IMR-90 (cell line): ENCODE measurements at regions not wholly inside any gene's neighbourhood (a gene's known extent, or its start where the extent isn't known, plus 50 kb on each side); places are given as distances from the start of the nearest gene placed in this dataset.

Source experiments
- ATAC-seq: fragments of 200-7000 bp; cut with Tn5 transposase; 2 replicates; pipeline ENCODE4 v1.9.1; 2020; ENCODE audit warnings: low read depth, mild to moderate bottlenecking, moderate library complexity
- BruUV-seq: library from RNA; stranded (reverse); fragments of 400-500 nt; replicated peaks from 2 replicates; lab custom pipeline; 2021; lab: Mats Ljungman, UMichigan
- CTCF ChIA-PET: fragments of 300-600 bp; formaldehyde crosslinking; extraction: SDS; loops from one replicate; lab custom pipeline; 2021; ENCODE audit warnings: antibody characterized with exemption; lab: Yijun Ruan, JAX
- POLR2A ChIA-PET: fragments of 300-600 bp; sonication (Branson Sonifier 250); formaldehyde crosslinking; loops from one replicate; lab custom pipeline; 2022; ENCODE audit warnings: antibody characterized with exemption; ENCODE audit not compliant: unreplicated experiment; lab: Charles Lee
- DNase-seq: peaks from one replicate; pipeline ENCODE4 v3.0.0; 2013
- H2AFZ ChIP-seq: replicated peaks from 2 replicates; pipeline ENCODE3; 2013; ENCODE audit warnings: low read length, mild to moderate bottlenecking; ENCODE audit not compliant: poor library complexity
- H2AK5ac ChIP-seq: 2 replicates; pipeline ENCODE4 v1.6.1; 2013; ENCODE audit warnings: low read depth, low read length, inconsistent platforms
- H2AK9ac ChIP-seq: replicated peaks from 2 replicates; pipeline ENCODE3; 2013; ENCODE audit warnings: mild to moderate bottlenecking, low read depth, low read length, moderate library complexity; ENCODE audit not compliant: poor library complexity
- H2BK120ac ChIP-seq: 2 replicates; pipeline ENCODE4 v1.6.1; 2013; ENCODE audit warnings: low read depth, low read length, inconsistent platforms
- H2BK15ac ChIP-seq: 3 replicates; pipeline ENCODE4 v1.6.1; 2013; ENCODE audit warnings: low read depth, low read length, inconsistent platforms
- H2BK20ac ChIP-seq: 2 replicates; pipeline ENCODE4 v1.6.1; 2013; ENCODE audit warnings: low read depth, mild to moderate bottlenecking, inconsistent platforms, low read length, moderate library complexity
- H2BK5ac ChIP-seq: 2 replicates; pipeline ENCODE4 v1.6.1; 2013; ENCODE audit warnings: mild to moderate bottlenecking, low read depth, low read length, inconsistent platforms; ENCODE audit not compliant: poor library complexity, severe bottlenecking
- H3K14ac ChIP-seq: replicated peaks from 2 replicates; pipeline ENCODE4 v1.6.1; 2013; ENCODE audit warnings: low read depth, low read length, inconsistent platforms
- H3K18ac ChIP-seq: 2 replicates; pipeline ENCODE4 v1.6.1; 2013; ENCODE audit warnings: low read depth, low read length, control low read depth
- H3K23ac ChIP-seq: 2 replicates; pipeline ENCODE4 v1.6.1; 2013; ENCODE audit warnings: low read depth, low read length, inconsistent platforms
- H3K27ac ChIP-seq: 2 replicates; pipeline ENCODE4 v1.5.1; 2013; ENCODE audit warnings: mild to moderate bottlenecking, control low read depth, low read length; ENCODE audit not compliant: insufficient read depth
- H3K27me3 ChIP-seq: 2 replicates; pipeline ENCODE4 v1.6.1; 2013; ENCODE audit warnings: low read length; ENCODE audit not compliant: control insufficient read depth, insufficient read depth
- H3K36me3 ChIP-seq: 2 replicates; pipeline ENCODE4 v1.6.1; 2013; ENCODE audit warnings: low read length, mixed read lengths; ENCODE audit not compliant: control insufficient read depth, insufficient read depth
- H3K4ac ChIP-seq: 2 replicates; pipeline ENCODE4 v1.6.1; 2013; ENCODE audit warnings: low read depth, low read length, inconsistent platforms
- H3K4me1 ChIP-seq: 2 replicates; pipeline ENCODE4 v1.6.1; 2013; ENCODE audit warnings: low read length, mixed read lengths; ENCODE audit not compliant: control insufficient read depth, insufficient read depth
- H3K4me2 ChIP-seq: 2 replicates; pipeline ENCODE4 v1.6.1; 2013; ENCODE audit warnings: low read depth, mild to moderate bottlenecking, control low read depth, low read length, moderate library complexity
- H3K4me3 ChIP-seq: 2 replicates; pipeline ENCODE4 v1.5.1; 2013; ENCODE audit warnings: low read depth, mild to moderate bottlenecking, control low read depth, low read length, moderate library complexity; ENCODE audit not compliant: insufficient read depth
- H3K56ac ChIP-seq: 2 replicates; pipeline ENCODE4 v1.6.1; 2013; ENCODE audit warnings: low read length, inconsistent platforms; ENCODE audit not compliant: insufficient read depth; ENCODE audit errors: extremely low read depth
- H3K79me1 ChIP-seq, 2 experiments: 2 replicates each; pipeline ENCODE4 v1.6.1; 2013; ENCODE audit warnings: low read length in 2 of 2, inconsistent platforms in 1 of 2, low read depth in 1 of 2
- H3K9ac ChIP-seq: 2 replicates; pipeline ENCODE4 v1.6.1; 2013; ENCODE audit warnings: low read depth, low read length, control low read depth
- H3K9me1 ChIP-seq: 2 replicates; pipeline ENCODE4 v1.6.1; 2013; ENCODE audit warnings: low read length, inconsistent platforms; ENCODE audit not compliant: insufficient read depth
- H3K9me3 ChIP-seq: 2 replicates; pipeline ENCODE4 v1.6.1; 2013; ENCODE audit warnings: low read length; ENCODE audit not compliant: control insufficient read depth, insufficient read depth
- H4K20me1 ChIP-seq: 2 replicates; pipeline ENCODE4 v1.6.1; 2013; ENCODE audit warnings: low read length, inconsistent platforms; ENCODE audit not compliant: insufficient read depth
- H4K5ac ChIP-seq: 2 replicates; pipeline ENCODE4 v1.6.1; 2013; ENCODE audit warnings: mild to moderate bottlenecking, low read depth, low read length, control low read depth
- H4K8ac ChIP-seq, 2 experiments: 2 replicates each; pipeline ENCODE4 v1.6.1; 2013; ENCODE audit warnings: low read depth in 2 of 2, low read length in 2 of 2, control low read depth in 1 of 2, inconsistent platforms in 1 of 2
- H4K91ac ChIP-seq: 2 replicates; pipeline ENCODE4 v1.6.1; 2013; ENCODE audit warnings: low read depth, low read length, inconsistent platforms; ENCODE audit not compliant: insufficient read depth
- BHLHE40 ChIP-seq: fragments of 150-350 bp; IDR thresholded peaks from 2 replicates; pipeline ENCODE4 v1.6.1; 2016; ENCODE audit warnings: mild to moderate bottlenecking, low read depth, low read length
- CEBPB ChIP-seq: IDR thresholded peaks from 2 replicates; pipeline ENCODE4 v1.6.1; 2012; ENCODE audit warnings: low read depth, low read length, improper control_type of control experiment
- CTCF ChIP-seq: conservative IDR thresholded peaks from 2 replicates; pipeline ENCODE4 v1.5.1; 2012; ENCODE audit warnings: mild to moderate bottlenecking, low read depth, low read length, improper control_type of control experiment
- MAFK ChIP-seq: IDR thresholded peaks from 2 replicates; pipeline ENCODE4 v1.6.1; 2012; ENCODE audit warnings: low read depth, low read length, improper control_type of control experiment
- MAZ ChIP-seq: IDR thresholded peaks from 2 replicates; pipeline ENCODE4 v1.6.1; 2012; ENCODE audit warnings: low read depth, mild to moderate bottlenecking, low read length, improper control_type of control experiment, moderate library complexity, borderline replicate concordance
- MXI1 ChIP-seq: IDR thresholded peaks from 2 replicates; pipeline ENCODE4 v1.6.1; 2012; ENCODE audit warnings: low read depth, mild to moderate bottlenecking, low read length, moderate library complexity, borderline replicate concordance
- RAD21 ChIP-seq: IDR thresholded peaks from 2 replicates; pipeline ENCODE4 v1.6.1; 2012; ENCODE audit warnings: low read length, improper control_type of control experiment
- USF2 ChIP-seq: fragments of 150-350 bp; IDR thresholded peaks from 2 replicates; pipeline ENCODE4 v1.6.1; 2017; ENCODE audit warnings: mild to moderate bottlenecking, antibody characterized with exemption, low read length, low read depth
- WGBS, 2 experiments: methylation state at CpG; one replicate each; pipeline versions ENCODE4 v1.1.5 to v1.1.7; 2013; ENCODE audit warnings: missing lambda C conversion rate in 2 of 2; ENCODE audit not compliant: insufficient read length in 1 of 2; ENCODE audit errors: extremely low coverage in 2 of 2; 5-methylcytosine and 5-hydroxymethylcytosine counted together
- dilution Hi-C: fragments of 300-500 bp; cut with HindIII; formaldehyde crosslinking; loops from one replicate; pipeline ENCODE4 v1.14.3; 2018; ENCODE audit warnings: low sequenced_read_pairs; ENCODE audit not compliant: unreplicated experiment
- in situ Hi-C: fragments of 300-500 bp; cut with MboI; formaldehyde crosslinking; loops from 3 replicates; pipeline ENCODE4 v1.14.3; 2019; ENCODE audit warnings: low sequenced_read_pairs, inconsistent platforms, mixed read lengths
- intact Hi-C: fragments of 100-400 bp; cut with micrococcal nuclease; formaldehyde crosslinking; loops from 2 replicates; pipeline ENCODE4 v1.10.0; 2022
- TF ChIP-seq, protein P1 (sequence below): fragments of 150-350 bp; IDR thresholded peaks from 2 replicates; pipeline ENCODE4 v1.6.1; 2016; ENCODE audit warnings: low read depth, mild to moderate bottlenecking, low read length, moderate library complexity, borderline replicate concordance

- H2AK5ac ChIP-seq: no peak overlapping the region
- BruUV-seq: no TSS peak
These were observed 232.1 kb downstream of the MED10 start for GRCh38 chr5:6146271-6146670.

More at GRCh38 chr5:6146271-6146670, 232.1 kb downstream of the MED10 start:
- no peak overlapping the region for H2AK9ac ChIP-seq
- no peak overlapping the region for H3K27ac ChIP-seq
- in situ Hi-C loops: no loop called here
- TF ChIP-seq, protein P1, sequence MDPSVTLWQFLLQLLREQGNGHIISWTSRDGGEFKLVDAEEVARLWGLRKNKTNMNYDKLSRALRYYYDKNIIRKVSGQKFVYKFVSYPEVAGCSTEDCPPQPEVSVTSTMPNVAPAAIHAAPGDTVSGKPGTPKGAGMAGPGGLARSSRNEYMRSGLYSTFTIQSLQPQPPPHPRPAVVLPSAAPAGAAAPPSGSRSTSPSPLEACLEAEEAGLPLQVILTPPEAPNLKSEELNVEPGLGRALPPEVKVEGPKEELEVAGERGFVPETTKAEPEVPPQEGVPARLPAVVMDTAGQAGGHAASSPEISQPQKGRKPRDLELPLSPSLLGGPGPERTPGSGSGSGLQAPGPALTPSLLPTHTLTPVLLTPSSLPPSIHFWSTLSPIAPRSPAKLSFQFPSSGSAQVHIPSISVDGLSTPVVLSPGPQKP: no peak
- TF ChIP-seq CEBPB (no peak), USF2 (no peak), MXI1 (no peak), RAD21 (no peak), CTCF (no peak), BHLHE40 (no peak), MAZ (no peak), MAFK (peak; percentile 82)
- no peak overlapping the region for H3K23ac ChIP-seq
- no peak overlapping the region for H3K56ac ChIP-seq
- no peak overlapping the region for H4K5ac ChIP-seq
- CTCF ChIA-PET: no interaction called here
- no peaks in the 10 kb centered on the region for H3K36me3 ChIP-seq
- H3K9me3 ChIP-seq: peaks cover 18% of the 10 kb centered on the region
- no peaks in the 10 kb centered on the region for H3K27me3 ChIP-seq
- no peak overlapping the region for H2BK20ac ChIP-seq
- H3K79me1 ChIP-seq: no peaks in the 10 kb centered on the region
- no peak overlapping the region for H3K18ac ChIP-seq
- no peak for DNase-seq
- no peak overlapping the region for H3K9ac ChIP-seq
- no peak overlapping the region for H2BK15ac ChIP-seq
- no peaks in the 10 kb centered on the region for H3K4me1 ChIP-seq
- H3K9me1 ChIP-seq: no peaks in the 10 kb centered on the region
- no peak overlapping the region for H4K91ac ChIP-seq
- dilution Hi-C loops: no loop called here
- H2AFZ ChIP-seq: no peak overlapping the region
- H2BK120ac ChIP-seq: no peak overlapping the region
- no peak overlapping the region for H3K4me2 ChIP-seq
- no peak overlapping the region for H3K4ac ChIP-seq
- no peak overlapping the region for H2BK5ac ChIP-seq
- WGBS, 2 experiments: no CpG with 5 or more reads among the region's 2 CpGs
- H4K20me1 ChIP-seq: no peaks in the 10 kb centered on the region
- POLR2A ChIA-PET: no interaction called here
- intact Hi-C loops: no loop called here
- H3K4me3 ChIP-seq: no peak overlapping the region
- no peak overlapping the region for H4K8ac ChIP-seq
- H3K14ac ChIP-seq: no peak overlapping the region
- ATAC-seq: no peak
